ENCODE measurements at regions not wholly inside any gene's neighbourhood (a gene's known extent, or its start where the extent isn't known, plus 50 kb on each side); places are given as distances from the start of the nearest gene placed in this dataset.

- TF ChIP-seq REST (IDR thresholded peaks at IDR 0.05): no peak
- TF ChIP-seq GABPA (IDR thresholded peaks at IDR 0.05 in 1 of 2, conservative IDR thresholded peaks at IDR 0.05 in 1 of 2): no peak
- TF ChIP-seq CTCF (IDR thresholded peaks at IDR 0.05; ENCODE audit: low read depth, low read length, missing input control): no peak
- no peak for TF ChIP-seq SP1 (IDR thresholded peaks at IDR 0.05)
- TF ChIP-seq HNF4G (IDR thresholded peaks at IDR 0.05): no peak
- TF ChIP-seq EGR1 (IDR thresholded peaks at IDR 0.05; ENCODE audit: low read depth in 2 of 2): no peak
- TF ChIP-seq RAD21 (IDR thresholded peaks at IDR 0.05): no peak
- no peak for TF ChIP-seq TAF1 (conservative IDR thresholded peaks at IDR 0.05)
- TF ChIP-seq MAX (IDR thresholded peaks at IDR 0.05): no peak
These were observed 87.3 kb upstream of the DMD start for GRCh38 chrX:33298622-33299021.
